ENCODE measurements at regions not wholly inside any gene's neighbourhood (a gene's known extent, or its start where the extent isn't known, plus 50 kb on each side); places are given as distances from the start of the nearest gene placed in this dataset.

DNA sequence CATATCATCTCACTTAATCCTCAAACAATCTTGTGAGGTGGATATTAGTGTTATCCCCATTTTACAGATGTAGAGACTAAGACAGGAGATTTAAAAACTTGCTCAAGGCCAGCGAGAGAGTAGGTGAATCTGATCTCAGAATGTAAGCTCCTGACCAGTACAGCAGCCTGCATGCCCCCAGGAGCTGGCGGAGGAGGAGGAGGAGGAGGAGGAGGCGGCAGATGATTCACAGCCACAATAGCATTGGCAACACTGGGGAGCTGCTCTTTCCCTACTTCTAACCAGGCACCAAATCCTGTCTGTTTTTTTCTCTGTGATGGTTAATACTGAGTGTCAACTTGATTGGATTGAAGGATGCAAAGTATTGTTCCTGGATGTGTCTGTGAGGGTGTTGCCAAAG lies 243.2 kb downstream of the ATG4C start:
- DNase-seq = no peak

GRCh38 chr1:63032171-63032570 lies 248.2 kb downstream of the ATG4C start:
- 82 to 89% (median 83%) methylated on average over 4 of the region's 4 CpGs for WGBS, 5 donors
- intact Hi-C loops (cut with DNase I; ENCODE audit: low total_unique reads) = no loop called here
- Histone ChIP-seq H3K36me3 (no peaks in the 10 kb centered on the region), H3K4me1 (no peaks in the 10 kb centered on the region), H3K27ac (no peak overlapping the region), H3K27me3 (peaks cover 0 to 8% (median 0%) of the 10 kb centered on the region in 3 donors), H3K4me3 (no peak overlapping the region), H3K9me3 (peaks cover 0 to 13% (median 2%) of the 10 kb centered on the region in 4 donors)
- no peak for DNase-seq
- no peak for TF ChIP-seq CTCF (IDR thresholded peaks at IDR 0.05)
- TF ChIP-seq EP300 (IDR thresholded peaks at IDR 0.05) = no peak
- no peak for TF ChIP-seq POLR2AphosphoS5 (IDR thresholded peaks at IDR 0.05)
- no peak for TF ChIP-seq POLR2A (IDR thresholded peaks at IDR 0.05)

More for the DNA sequence above, 243.2 kb downstream of the ATG4C start:
- intact Hi-C loops (cut with DNase I; ENCODE audit: low total_unique reads) = no loop called here
- H3K9me3 ChIP-seq = peaks cover 0 to 13% (median 2%) of the 10 kb centered on the region in 4 donors
- H3K27me3 ChIP-seq = peaks cover 0 to 8% (median 0%) of the 10 kb centered on the region in 3 donors
- no peak for TF ChIP-seq POLR2A (IDR thresholded peaks at IDR 0.05)
- TF ChIP-seq EP300 (IDR thresholded peaks at IDR 0.05) = no peak
- TF ChIP-seq POLR2AphosphoS5 (IDR thresholded peaks at IDR 0.05) = no peak
- no peak for TF ChIP-seq CTCF (IDR thresholded peaks at IDR 0.05)
- H3K36me3 ChIP-seq = no peaks in the 10 kb centered on the region
- H3K4me3 ChIP-seq = no peak overlapping the region
- WGBS, 5 donors = 29 to 91% (median 56%) methylated on average over 3 of the region's 3 CpGs
- H3K4me1 ChIP-seq = no peaks in the 10 kb centered on the region
- no peak overlapping the region for H3K27ac ChIP-seq

DNA sequence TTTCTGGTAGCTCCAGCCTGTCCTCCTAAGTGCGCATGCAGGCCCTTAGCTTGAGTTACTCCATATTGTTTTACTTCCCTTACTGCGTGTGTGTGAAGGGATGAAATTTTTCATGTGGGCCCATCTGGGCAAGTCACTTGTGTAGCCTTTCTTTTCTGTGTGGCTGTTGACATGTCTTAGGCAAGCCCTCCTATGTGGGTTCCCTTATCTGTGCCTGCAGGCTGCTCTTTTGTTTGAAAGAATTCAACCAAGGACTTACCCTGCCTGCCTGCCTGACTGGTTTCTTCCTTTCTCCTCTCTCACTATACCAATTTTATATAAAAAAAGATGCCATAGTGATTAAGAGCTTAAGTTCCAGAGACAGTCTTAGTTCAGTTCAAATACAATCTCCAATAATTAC lies 249.3 kb downstream of the ATG4C start:
- Histone ChIP-seq H3K9me3 (peaks cover 0 to 13% (median 2%) of the 10 kb centered on the region in 4 donors), H3K27ac (no peak overlapping the region), H3K27me3 (peaks cover 0 to 2% (median 0%) of the 10 kb centered on the region in 3 donors), H3K36me3 (no peaks in the 10 kb centered on the region), H3K4me1 (no peaks in the 10 kb centered on the region), H3K4me3 (no peak overlapping the region)
- WGBS, 5 donors = 68 to 91% (median 81%) methylated on average over 2 of the region's 2 CpGs
- TF ChIP-seq POLR2AphosphoS5 (IDR thresholded peaks at IDR 0.05) (no peak), CTCF (IDR thresholded peaks at IDR 0.05) (no peak), POLR2A (IDR thresholded peaks at IDR 0.05) (no peak), EP300 (IDR thresholded peaks at IDR 0.05) (no peak)
- no peak for DNase-seq
- intact Hi-C loops (cut with DNase I; ENCODE audit: low total_unique reads) = no loop called here

DNA sequence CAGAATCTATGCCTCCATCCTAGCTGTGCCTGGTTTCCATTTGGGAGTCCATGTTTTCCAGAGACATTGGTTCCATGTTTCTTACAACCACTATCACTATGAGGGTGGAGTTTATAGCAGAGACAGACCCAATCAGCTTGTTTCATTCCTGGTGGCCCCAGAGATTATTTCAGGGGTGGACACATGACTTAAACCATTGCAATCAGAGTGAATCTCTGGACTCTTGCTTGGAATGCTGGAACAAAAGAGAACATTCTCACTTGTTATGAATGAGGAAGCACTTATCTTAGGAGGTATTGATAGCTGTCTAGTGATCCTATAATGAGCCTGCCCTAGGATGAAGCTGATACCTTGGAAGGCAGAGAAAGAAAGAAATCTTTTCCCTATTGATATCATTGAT lies 250.3 kb downstream of the ATG4C start:
- intact Hi-C loops (cut with DNase I; ENCODE audit: low total_unique reads) = no loop called here
- Histone ChIP-seq H3K27me3 (no peaks in the 10 kb centered on the region), H3K4me1 (no peaks in the 10 kb centered on the region), H3K4me3 (no peak overlapping the region), H3K36me3 (no peaks in the 10 kb centered on the region), H3K9me3 (peaks cover 0 to 7% (median 2%) of the 10 kb centered on the region in 4 donors), H3K27ac (no peak overlapping the region)
- TF ChIP-seq EP300 (IDR thresholded peaks at IDR 0.05) (no peak), CTCF (IDR thresholded peaks at IDR 0.05) (no peak), POLR2AphosphoS5 (IDR thresholded peaks at IDR 0.05) (no peak), POLR2A (IDR thresholded peaks at IDR 0.05) (no peak)
- no peak for DNase-seq
